GM10248 (cell line): ENCODE measurements at regions not wholly inside any gene's neighbourhood (a gene's known extent, or its start where the extent isn't known, plus 50 kb on each side); places are given as distances from the start of the nearest gene placed in this dataset.

Experiments used
- CTCF ChIA-PET: fragments of 300-600 bp; sonication (Branson Sonifier 250); formaldehyde crosslinking; extraction: SDS; loops from one replicate; lab custom pipeline; 2021; ENCODE audit warnings: antibody characterized with exemption; lab: Yijun Ruan, JAX
- POLR2A ChIA-PET: fragments of 350-650 bp; sonication (Branson Sonifier 250); formaldehyde crosslinking; extraction: SDS; loops from one replicate; lab custom pipeline; 2020; ENCODE audit warnings: antibody characterized with exemption; lab: Yijun Ruan, JAX
- DNase-seq: peaks from one replicate; pipeline ENCODE4 v3.0.0; 2012; ENCODE audit errors: extremely low spot score
- CTCF ChIP-seq: IDR thresholded peaks from 2 replicates; pipeline ENCODE4 v1.5.1; 2012; ENCODE audit warnings: mild to moderate bottlenecking, low read depth; ENCODE audit errors: extremely low read depth, missing control alignments, control extremely low read depth

DNA sequence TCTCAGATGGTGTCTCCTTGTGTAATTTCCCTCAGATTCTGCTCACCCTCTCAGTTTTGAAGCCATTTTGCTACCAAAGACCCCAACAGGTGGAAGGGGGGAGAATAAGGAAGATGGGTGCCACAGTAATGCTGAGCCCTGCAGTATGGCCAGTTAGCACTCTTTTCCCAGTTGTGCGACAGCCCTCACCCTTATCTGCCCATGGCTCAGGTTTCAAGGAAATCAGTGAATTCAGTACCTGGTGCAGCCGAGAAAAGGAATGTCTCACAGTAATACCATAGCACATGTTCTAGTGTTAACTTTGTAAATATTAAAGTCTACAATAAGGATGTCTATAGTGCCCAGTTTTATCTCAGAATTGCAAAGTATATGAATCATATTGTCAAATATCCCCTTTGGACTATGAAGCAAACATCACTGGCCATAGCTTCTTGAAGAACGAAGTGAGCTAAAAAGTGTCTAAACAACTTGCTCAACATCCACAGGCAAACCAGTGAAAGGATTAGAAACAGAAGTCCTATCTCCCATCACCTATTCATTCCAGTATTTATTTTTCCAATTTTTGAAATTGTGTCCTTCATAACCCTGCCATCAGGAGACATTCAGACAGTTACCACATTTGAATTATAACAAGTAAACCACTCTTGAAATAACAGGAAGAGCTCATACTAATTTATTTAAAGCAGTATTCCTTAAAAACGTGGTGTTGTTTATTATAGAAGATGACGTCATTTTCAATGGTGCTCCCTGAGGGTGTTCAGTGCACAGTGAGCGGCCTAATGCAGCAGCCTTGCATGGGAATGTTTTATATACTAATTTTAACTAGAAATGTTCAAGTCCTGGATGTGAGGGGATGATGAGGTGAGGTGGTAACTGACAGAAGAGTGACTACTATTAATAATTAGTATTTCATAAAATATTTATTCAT is 366.2 kb downstream of the TFAP2A start:
- CTCF ChIA-PET, result interaction anchor here (1.1 kb wide), 1 partner anchor 13 kb away, joined by 3 read pairs; no protein-coding TSS in a partner anchor
- TF ChIP-seq CTCF, result no peak
- no peak for DNase-seq
- POLR2A ChIA-PET, result no interaction called here

DNA sequence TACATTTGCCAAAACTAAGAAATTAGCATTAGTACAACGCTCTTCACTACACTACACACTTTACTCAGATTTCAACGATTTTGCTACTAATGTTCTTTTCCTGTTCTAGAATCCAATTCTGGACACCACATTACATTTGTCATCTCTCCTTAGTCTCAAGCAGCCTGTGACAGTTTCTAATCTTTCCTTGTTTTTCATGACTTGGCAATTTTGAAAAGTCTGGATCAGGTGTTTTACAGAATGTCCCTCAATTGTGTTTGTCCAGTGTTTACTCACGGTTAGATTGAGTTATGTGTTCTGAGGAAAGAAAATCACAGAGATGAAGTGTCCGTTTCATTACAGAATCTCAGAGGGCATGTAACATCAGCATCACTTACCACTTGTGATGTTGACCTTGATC is 372.6 kb downstream of the TFAP2A start:
- CTCF ChIA-PET, result interaction anchor here (0.9 kb wide), 1 partner anchor 8 kb away, joined by 3 read pairs; no protein-coding TSS in a partner anchor
- TF ChIP-seq CTCF, result no peak
- POLR2A ChIA-PET, result no interaction called here
- DNase-seq, result no peak

DNA sequence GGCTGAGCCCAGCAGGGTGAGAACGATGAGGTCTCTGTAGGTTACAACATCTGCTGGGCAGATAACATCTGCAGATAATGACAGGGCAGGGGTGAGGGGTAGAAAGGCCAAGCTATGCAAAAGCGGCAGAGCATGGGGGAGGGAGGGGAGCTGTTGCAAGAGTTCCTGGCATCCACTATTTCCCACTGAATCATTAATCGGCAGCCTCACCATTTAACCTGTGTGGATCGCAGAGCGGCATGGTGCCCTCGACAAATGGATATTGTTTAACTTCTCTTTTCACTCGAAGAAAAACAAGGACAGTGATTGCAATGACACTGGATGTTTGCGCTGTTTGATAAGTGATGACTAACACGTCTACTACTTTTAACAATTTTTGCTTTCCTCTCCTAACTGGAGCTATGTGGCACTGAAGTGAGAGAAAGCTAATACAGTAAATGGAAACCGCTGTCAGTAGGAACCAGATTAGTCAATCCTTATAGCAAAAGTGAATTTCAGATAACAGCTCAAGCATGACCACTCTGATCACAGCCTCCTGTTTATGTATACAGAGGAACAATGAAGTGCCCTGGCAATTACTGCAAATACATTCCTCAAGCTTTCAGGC is 381.5 kb downstream of the TFAP2A start:
- ChIA-PET POLR2A (no interaction called here), CTCF (interaction anchor here (1.1 to 1.3 kb wide), 2 partner anchors 9 to 12 kb away, joined by 3 read pairs; no protein-coding TSS in a partner anchor)
- no peak for DNase-seq
- TF ChIP-seq CTCF, result no peak

DNA sequence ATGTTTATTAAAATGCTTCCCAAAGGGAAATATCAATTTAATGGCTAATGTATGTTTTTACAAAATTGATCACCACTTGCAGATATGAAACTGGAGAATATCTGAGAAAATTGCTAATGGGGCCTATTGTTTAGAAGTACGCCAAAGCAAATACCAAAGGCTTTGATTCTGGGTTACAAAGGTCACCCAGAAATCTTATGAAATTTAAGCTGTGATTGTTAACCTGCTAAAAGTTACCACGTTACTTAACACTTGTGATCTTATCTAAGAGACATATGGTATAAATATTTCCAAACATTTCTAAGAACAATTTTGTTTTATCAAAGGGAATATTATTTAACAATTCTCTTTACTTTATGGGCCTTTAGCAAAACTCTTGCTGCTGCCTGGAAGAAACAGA is 383.3 kb downstream of the TFAP2A start:
- ChIA-PET POLR2A (no interaction called here), CTCF (interaction anchor here (1.2 to 2.9 kb wide), 3 partner anchors 8 to 384 kb away, joined by 3 to 17 read pairs (median 3); partner anchors contain the start of gene TFAP2A)
- TF ChIP-seq CTCF, result no peak
- DNase-seq, result no peak

DNA sequence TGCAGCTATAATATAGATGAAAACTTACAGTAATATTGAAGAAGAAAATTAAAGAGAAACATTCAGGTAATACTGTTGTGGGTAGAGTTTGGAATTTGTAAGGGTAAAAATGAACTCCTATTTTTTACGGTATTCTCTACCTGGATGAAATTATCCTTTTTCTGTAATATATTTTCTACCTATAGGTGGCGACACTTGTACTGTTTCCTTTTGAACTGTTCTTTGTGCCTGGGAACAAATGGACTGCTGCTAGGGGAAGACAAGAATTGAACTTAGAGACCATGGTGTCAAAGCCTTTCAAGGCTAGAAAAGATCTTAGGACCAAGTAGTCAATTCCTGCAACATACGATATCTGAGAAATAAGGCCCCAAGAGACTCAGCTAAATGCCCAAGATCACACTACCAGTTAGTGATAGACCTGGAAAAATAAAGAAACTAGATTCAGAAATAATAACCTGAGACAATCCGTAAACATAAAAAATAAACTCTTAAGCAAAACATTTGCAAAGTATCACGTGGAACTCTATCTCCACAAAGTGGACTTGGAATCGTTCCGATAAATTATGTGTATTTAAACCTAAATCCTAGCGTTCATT is 383.8 kb downstream of the TFAP2A start:
- ChIA-PET CTCF (interaction anchor here (0.7 to 2.9 kb wide), 16 partner anchors 9 to 447 kb away, joined by 3 to 17 read pairs (median 3); partner anchors contain the start of gene TFAP2A), POLR2A (no interaction called here)
- TF ChIP-seq CTCF, result peak; percentile 25
- peak; percentile 12 for DNase-seq

GRCh38 chr6:10028222-10028621 is 386.7 kb downstream of the TFAP2A start:
- no peak for DNase-seq
- POLR2A ChIA-PET, result no interaction called here
- TF ChIP-seq CTCF, result no peak
- CTCF ChIA-PET, result interaction anchor here (1.3 to 3.7 kb wide), 3 partner anchors 9 to 401 kb away, joined by 3 to 13 read pairs (median 6); no protein-coding TSS in a partner anchor
